H9 (cell line): ENCODE measurements at regions not wholly inside any gene's neighbourhood (a gene's known extent, or its start where the extent isn't known, plus 50 kb on each side); places are given as distances from the start of the nearest gene placed in this dataset.
"Not testable (repeated sequence)": the region's sequence is repeated elsewhere in the genome, so short reads cannot be mapped to it uniquely, and the experiment has no call there.

Experiments used
- DNase-seq: peaks from one replicate; pipeline ENCODE4 v3.0.0-alpha.2; 2017
- H2AFZ ChIP-seq: one replicate; pipeline ENCODE4 v1.6.1; 2013; ENCODE audit warnings: mild to moderate bottlenecking, low read length, control low read depth, moderate library complexity
- H2AK5ac ChIP-seq: 2 replicates; pipeline ENCODE4 v1.6.1; 2013; ENCODE audit warnings: low read length, control low read depth, mixed read lengths; ENCODE audit not compliant: insufficient read length
- H2BK120ac ChIP-seq: one replicate; pipeline ENCODE4 v1.6.1; 2013; ENCODE audit warnings: low read depth, mild to moderate bottlenecking, low read length, control low read depth, inconsistent platforms; ENCODE audit not compliant: poor library complexity, severe bottlenecking
- H2BK12ac ChIP-seq: 2 replicates; pipeline ENCODE4 v1.6.1; 2013; ENCODE audit warnings: low read length, control low read depth, mixed read lengths, low read depth; ENCODE audit not compliant: insufficient read length
- H2BK15ac ChIP-seq: 2 replicates; pipeline ENCODE4 v1.6.1; 2013; ENCODE audit warnings: low read depth, low read length, control low read depth
- H2BK20ac ChIP-seq: one replicate; pipeline ENCODE4 v1.6.1; 2013; ENCODE audit warnings: low read depth, mild to moderate bottlenecking, low read length, control low read depth, inconsistent platforms; ENCODE audit not compliant: poor library complexity, severe bottlenecking
- H2BK5ac ChIP-seq: 2 replicates; pipeline ENCODE4 v1.6.1; 2013; ENCODE audit warnings: low read length, control low read depth, mixed read lengths; ENCODE audit not compliant: insufficient read length
- H3K14ac ChIP-seq: 2 replicates; pipeline ENCODE4 v1.6.1; 2013; ENCODE audit warnings: low read length, control low read depth; ENCODE audit not compliant: insufficient read depth
- H3K18ac ChIP-seq: 2 replicates; pipeline ENCODE4 v1.6.1; 2013; ENCODE audit warnings: low read depth, mild to moderate bottlenecking, mixed read lengths, low read length, control low read depth; ENCODE audit not compliant: insufficient read length
- H3K23ac ChIP-seq: 2 replicates; pipeline ENCODE4 v1.6.1; 2013; ENCODE audit warnings: low read length, control low read depth, mixed read lengths, low read depth; ENCODE audit not compliant: insufficient read length
- H3K23me2 ChIP-seq: 2 replicates; pipeline ENCODE4 v1.6.1; 2013; ENCODE audit warnings: low read depth, mild to moderate bottlenecking, mixed read lengths, low read length, control low read depth; ENCODE audit not compliant: insufficient read length, poor library complexity, severe bottlenecking
- H3K27ac ChIP-seq: 2 replicates; pipeline ENCODE4 v1.5.1; 2013; ENCODE audit warnings: low read length, control low read depth, mixed read lengths, low read depth; ENCODE audit not compliant: insufficient read length
- H3K27me3 ChIP-seq: 2 replicates; pipeline ENCODE4 v1.6.1; 2013; ENCODE audit warnings: low read length, control low read depth, inconsistent platforms; ENCODE audit not compliant: insufficient read depth
- H3K4ac ChIP-seq: 2 replicates; pipeline ENCODE4 v1.6.1; 2013; ENCODE audit warnings: low read depth, mild to moderate bottlenecking, control low read depth, inconsistent platforms, low read length, moderate library complexity
- H3K4me1 ChIP-seq: 2 replicates; pipeline ENCODE4 v1.6.1; 2013; ENCODE audit warnings: low read length, control low read depth, inconsistent platforms; ENCODE audit not compliant: insufficient read depth
- H3K4me2 ChIP-seq: 2 replicates; pipeline ENCODE4 v1.6.1; 2013; ENCODE audit warnings: low read length, control low read depth, mixed read lengths; ENCODE audit not compliant: insufficient read length, insufficient read depth
- H3K56ac ChIP-seq: 2 replicates; pipeline ENCODE4 v1.6.1; 2013; ENCODE audit warnings: low read depth, mild to moderate bottlenecking, mixed read lengths, low read length, control low read depth; ENCODE audit not compliant: insufficient read length
- H3K79me1 ChIP-seq: 2 replicates; pipeline ENCODE4 v1.6.1; 2013; ENCODE audit warnings: low read depth, mild to moderate bottlenecking, moderate library complexity, low read length, control low read depth, inconsistent platforms; ENCODE audit not compliant: insufficient read depth, poor library complexity, severe bottlenecking
- H3K79me2 ChIP-seq: 2 replicates; pipeline ENCODE4 v1.6.1; 2013; ENCODE audit warnings: low read length, control low read depth, inconsistent platforms; ENCODE audit not compliant: insufficient read depth
- H3K9ac ChIP-seq: 2 replicates; pipeline ENCODE4 v1.6.1; 2013; ENCODE audit warnings: low read length, control low read depth, mixed read lengths; ENCODE audit not compliant: insufficient read length; ENCODE audit errors: extremely low read depth
- H3K9me3 ChIP-seq: one replicate; pipeline ENCODE4 v1.6.1; 2013; ENCODE audit warnings: low read depth, low read length, inconsistent platforms; ENCODE audit not compliant: control insufficient read depth
- H3T11ph ChIP-seq: one replicate; pipeline ENCODE4 v1.6.1; 2013; ENCODE audit warnings: mild to moderate bottlenecking, low read length, control low read depth, inconsistent platforms
- H4K20me1 ChIP-seq: one replicate; pipeline ENCODE4 v1.6.1; 2013; ENCODE audit not compliant: control insufficient read depth, insufficient read length, insufficient read depth
- H4K5ac ChIP-seq: 2 replicates; pipeline ENCODE4 v1.6.1; 2013; ENCODE audit warnings: low read depth, mild to moderate bottlenecking, mixed read lengths, low read length, control low read depth; ENCODE audit not compliant: insufficient read length
- H4K8ac ChIP-seq: replicated peaks from 2 replicates; pipeline ENCODE4 v1.6.1; 2013; ENCODE audit warnings: low read length, control low read depth, mixed read lengths, low read depth; ENCODE audit not compliant: insufficient read length
- H4K91ac ChIP-seq: 2 replicates; pipeline ENCODE4 v1.6.1; 2013; ENCODE audit warnings: low read depth, mild to moderate bottlenecking, moderate library complexity, mixed read lengths, low read length, control low read depth; ENCODE audit not compliant: insufficient read length
- H3K27ac Mint-ChIP-seq, 3 experiments: 2 replicates in 2 of 3; 3 replicates in 1 of 3; pipeline ENCODE4 v1.8.0; 2020 to 2021; ENCODE audit warnings: mixed read lengths in 3 of 3, mild to moderate bottlenecking in 1 of 3, moderate library complexity in 1 of 3
- H3K27me3 Mint-ChIP-seq: 2 replicates; pipeline ENCODE4 v1.8.0; 2021; ENCODE audit warnings: low read depth, mild to moderate bottlenecking, moderate library complexity, mixed read lengths
- H3K36me3 Mint-ChIP-seq, 3 experiments: 2 replicates in 2 of 3; 3 replicates in 1 of 3; pipeline ENCODE4 v1.8.0; 2020 to 2021; ENCODE audit warnings: low read depth in 3 of 3, mixed read lengths in 3 of 3; ENCODE audit not compliant: insufficient read depth in 1 of 3
- H3K4me1 Mint-ChIP-seq, 2 experiments: 2 replicates each; pipeline ENCODE4 v1.8.0; 2020; ENCODE audit warnings: mixed read lengths in 2 of 2
- H3K4me3 Mint-ChIP-seq, 2 experiments: 2 replicates in 1 of 2; 3 replicates in 1 of 2; pipeline ENCODE4 v1.8.0; 2020 to 2021; ENCODE audit warnings: mild to moderate bottlenecking in 2 of 2, mixed read lengths in 2 of 2, moderate library complexity in 1 of 2
- H3K9me3 Mint-ChIP-seq, 2 experiments: 2 replicates in 1 of 2; 3 replicates in 1 of 2; pipeline ENCODE4 v1.8.0; 2020; ENCODE audit warnings: mild to moderate bottlenecking in 2 of 2, mixed read lengths in 2 of 2, moderate library complexity in 1 of 2
- CTCF ChIP-seq: fragments of 200-600 bp; sonication (generic); conservative IDR thresholded peaks from 3 replicates; pipeline ENCODE4 v1.8.0; 2021; ENCODE audit warnings: antibody characterized with exemption, mild to moderate bottlenecking
- WGBS: extraction: QIAGEN DNeasy Blood & Tissue Kit; methylation state at CpG from one replicate; pipeline ENCODE4 v1.1.7; 2013; ENCODE audit warnings: missing lambda C conversion rate, low lambda C conversion rate, mixed read lengths; ENCODE audit not compliant: insufficient read length; ENCODE audit errors: extremely low coverage; 5-methylcytosine and 5-hydroxymethylcytosine counted together

GRCh38 chr4:134501973-134502643 lies 300.5 kb upstream of the PABPC4L start:
- Histone ChIP-seq H3K27ac (no peak overlapping the region), H4K8ac (no peak overlapping the region), H3K9me3 (no peaks in the 10 kb centered on the region), H3K23me2 (no peaks in the 10 kb centered on the region), H3T11ph (no peak overlapping the region), H3K4me2 (no peak overlapping the region), H3K14ac (no peak overlapping the region), H2BK12ac (no peak overlapping the region), H2BK15ac (no peak overlapping the region), H4K5ac (no peak overlapping the region), H2BK5ac (no peak overlapping the region), H3K79me1 (no peaks in the 10 kb centered on the region), H3K27me3 (no peaks in the 10 kb centered on the region), H3K4ac (no peak overlapping the region), H3K18ac (no peak overlapping the region), H4K20me1 (no peaks in the 10 kb centered on the region), H3K79me2 (no peaks in the 10 kb centered on the region), H2BK120ac (no peak overlapping the region), H4K91ac (no peak overlapping the region), H3K23ac (no peak overlapping the region), H3K56ac (no peak overlapping the region), H3K9ac (no peak overlapping the region), H3K4me1 (no peaks in the 10 kb centered on the region), H2AFZ (no peak overlapping the region), H2AK5ac (no peak overlapping the region), H2BK20ac (no peak overlapping the region)
- H3K36me3 Mint-ChIP-seq = peaks cover 7 to 18% (median 7%) of the 10 kb centered on the region in 3 experiments; a peak in 6 of 7 replicates
- H3K27me3 Mint-ChIP-seq = 0 out of 2 replicates have a peak, but pooled peaks cover 1% of the 10 kb centered on the region
- H3K9me3 Mint-ChIP-seq = peaks cover 8 to 16% of the 10 kb centered on the region in 2 experiments
- no peaks in the 10 kb centered on the region for H3K4me1 Mint-ChIP-seq
- H3K27ac Mint-ChIP-seq = no peak overlapping the region
- no peak overlapping the region for H3K4me3 Mint-ChIP-seq
- no peak for TF ChIP-seq CTCF
- DNase-seq = no peak
- WGBS = no CpG with 5 or more reads among the region's 16 CpGs

- H3K36me3 Mint-ChIP-seq = peaks cover 7 to 18% (median 7%) of the 10 kb centered on the region in 3 experiments; a peak in 6 of 7 replicates
- H3K56ac ChIP-seq, H3K4me1 Mint-ChIP-seq, H4K5ac ChIP-seq, H3K4me2 ChIP-seq, H3K18ac ChIP-seq, H3K9me3 ChIP-seq, H2AK5ac ChIP-seq, H3K14ac ChIP-seq, H2BK12ac ChIP-seq, H4K20me1 ChIP-seq, H2BK20ac ChIP-seq, H3K9ac ChIP-seq, H3K4ac ChIP-seq, H3K23me2 ChIP-seq, H4K8ac ChIP-seq, H3K27ac Mint-ChIP-seq, H3K79me1 ChIP-seq, H3K27me3 Mint-ChIP-seq, DNase-seq, H3K27ac ChIP-seq, H2BK120ac ChIP-seq, H3T11ph ChIP-seq, H3K4me3 Mint-ChIP-seq, H3K4me1 ChIP-seq, H2BK15ac ChIP-seq, H3K23ac ChIP-seq, H3K27me3 ChIP-seq, H2AFZ ChIP-seq, H2BK5ac ChIP-seq, H4K91ac ChIP-seq, H3K79me2 ChIP-seq: not testable (repeated sequence)
- WGBS = no CpG with 5 or more reads among the region's 11 CpGs
- peaks cover 8 to 16% of the 10 kb centered on the region in 2 experiments for H3K9me3 Mint-ChIP-seq
These were observed 299.9 kb upstream of the PABPC4L start for GRCh38 chr4:134501488-134501887.
